HG03460 (cell line): ENCODE measurements at regions not wholly inside any gene's neighbourhood (a gene's known extent, or its start where the extent isn't known, plus 50 kb on each side); places are given as distances from the start of the nearest gene placed in this dataset.
"Not testable (repeated sequence)": the region's sequence is repeated elsewhere in the genome, so short reads cannot be mapped to it uniquely, and the experiment has no call there.

Experiments used
- ATAC-seq: cut with Tn5 transposase; IDR thresholded peaks from one replicate; pipeline ENCODE4 v1.9.1; 2021; ENCODE audit not compliant: unreplicated experiment

DNA sequence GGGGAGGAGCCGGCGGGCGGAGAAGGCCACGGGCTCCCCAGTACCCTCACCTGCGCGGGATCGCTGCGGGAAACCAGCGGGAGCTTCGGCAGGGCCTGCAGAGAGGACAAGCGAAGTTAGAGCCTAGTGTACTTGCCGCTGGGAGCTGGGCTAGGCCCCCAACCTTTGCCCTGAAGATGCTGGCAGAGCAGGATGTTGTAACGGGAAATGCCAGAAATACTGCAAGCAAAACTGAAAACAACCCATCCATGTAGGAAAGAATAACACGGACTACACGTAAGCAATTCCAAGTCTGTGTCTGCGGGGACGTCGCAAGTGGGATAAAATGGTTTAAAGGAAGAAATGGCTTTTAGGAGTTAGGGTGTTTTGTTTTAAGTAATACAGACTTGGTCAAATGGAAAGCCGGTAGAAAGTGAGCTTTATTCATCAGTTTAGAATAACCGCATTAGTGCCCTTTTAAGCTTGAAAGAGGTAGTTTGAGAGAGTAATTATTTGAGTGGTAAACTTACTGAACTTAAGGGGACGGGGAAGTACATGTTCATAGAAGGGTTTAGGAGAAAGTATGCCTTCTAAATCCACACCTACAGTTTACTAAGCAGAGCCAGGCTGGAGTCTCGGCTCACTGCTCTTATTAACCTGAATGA is 121.3 kb upstream of the NIPA1 start:
- not testable (repeated sequence) for ATAC-seq

DNA sequence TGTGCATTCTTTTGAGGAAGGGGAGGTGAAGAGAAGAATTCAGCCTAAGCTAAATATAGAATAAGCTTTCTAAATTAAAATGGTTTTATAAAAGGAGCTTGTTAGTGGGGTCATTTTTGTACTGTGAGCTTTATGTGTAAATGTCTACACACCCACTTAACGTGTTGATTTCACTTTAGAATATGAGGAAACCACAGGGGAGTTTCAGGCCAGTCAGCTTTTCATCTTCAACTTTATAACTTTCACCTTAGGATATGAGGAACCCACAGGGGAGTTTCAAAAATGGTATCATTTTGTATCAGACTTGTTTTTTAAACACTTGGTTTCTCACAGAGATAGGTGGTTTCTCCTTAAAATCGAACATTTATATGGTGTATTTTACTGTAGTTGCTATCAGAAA is 120.7 kb upstream of the NIPA1 start:
- not testable (repeated sequence) for ATAC-seq

DNA sequence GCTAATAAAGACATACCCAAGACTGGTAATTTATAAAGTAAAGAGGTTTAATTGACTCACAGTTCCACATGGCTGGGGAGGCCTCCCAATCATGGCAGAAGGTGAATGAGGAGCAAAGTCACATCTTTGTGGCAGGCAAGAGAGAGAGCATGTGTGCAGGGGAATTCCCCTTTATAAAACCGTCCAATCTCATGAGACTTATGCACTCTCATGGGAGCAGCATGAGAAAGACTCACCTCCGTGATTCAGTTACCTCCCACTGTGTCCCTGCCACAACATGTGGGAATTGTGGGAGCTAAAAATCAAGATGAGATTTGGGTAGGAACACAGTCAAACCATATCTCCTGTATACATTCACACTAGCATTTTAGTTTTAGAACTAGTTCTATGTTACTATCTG is 101.7 kb upstream of the NIPA1 start:
- not testable (repeated sequence) for ATAC-seq

DNA sequence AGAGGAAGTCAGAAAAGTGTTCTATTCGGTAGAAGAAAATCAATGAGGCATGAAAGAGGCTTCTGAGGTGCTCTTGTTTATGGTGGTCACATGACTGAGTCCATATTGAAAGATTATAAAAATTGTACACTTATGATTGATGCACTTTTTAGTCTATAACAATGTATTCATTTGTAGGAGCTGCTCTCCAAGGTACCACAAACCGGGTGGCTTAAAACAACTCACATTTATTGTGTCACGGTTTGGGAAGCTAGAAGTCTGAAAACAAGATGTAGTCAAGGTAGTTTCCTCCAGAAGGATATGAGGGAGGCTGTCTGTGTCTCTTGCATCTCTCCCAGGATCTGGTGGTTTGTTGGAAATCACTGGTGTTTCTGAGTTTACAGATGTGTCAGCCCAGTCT is 86.6 kb upstream of the NIPA1 start:
- not testable (repeated sequence) for ATAC-seq

DNA sequence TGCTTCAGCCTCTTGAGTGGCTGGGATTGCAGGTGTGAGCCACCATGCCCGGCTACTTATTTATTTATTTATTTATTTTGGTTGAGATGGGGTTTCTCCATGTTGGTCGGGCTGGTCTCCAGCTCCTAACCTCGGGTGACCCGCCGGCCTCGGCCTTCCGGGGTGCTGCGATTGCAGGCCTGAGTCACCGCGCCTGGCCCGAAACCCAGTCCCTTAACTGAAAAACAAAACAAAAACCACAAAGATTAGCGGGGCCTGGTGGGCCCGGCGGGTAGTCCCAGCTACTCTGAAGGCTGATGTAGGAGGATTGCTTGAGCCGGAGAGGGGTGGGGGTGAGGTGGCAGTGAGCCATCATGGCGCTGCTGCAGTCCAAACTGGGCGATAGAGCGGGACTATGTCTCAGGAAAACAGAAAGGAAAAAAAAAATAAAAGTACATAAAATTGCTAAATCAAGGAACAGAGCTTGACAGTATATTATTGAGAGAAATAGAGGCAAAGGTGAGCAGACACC is 75.6 kb upstream of the NIPA1 start:
- not testable (repeated sequence) for ATAC-seq

DNA sequence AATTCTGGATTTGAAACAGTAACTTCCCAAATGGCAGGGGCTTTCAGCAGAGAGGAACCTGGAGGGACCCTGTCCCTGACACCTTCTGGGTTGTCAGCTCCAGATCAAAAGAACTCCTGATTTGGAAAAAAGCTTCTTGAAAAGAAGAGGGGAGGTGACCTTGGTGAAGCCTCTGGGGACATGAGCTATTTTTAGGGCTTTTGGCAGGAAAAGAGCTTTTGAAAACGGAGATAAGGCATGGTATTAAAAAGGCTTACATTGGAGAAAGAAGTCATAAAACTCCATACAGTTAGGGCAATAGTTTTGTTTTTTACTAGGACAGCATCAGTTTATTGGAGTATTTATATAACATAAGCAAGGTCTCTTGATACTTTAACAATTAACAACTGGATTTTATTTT is 72.5 kb upstream of the NIPA1 start:
- not testable (repeated sequence) for ATAC-seq

DNA sequence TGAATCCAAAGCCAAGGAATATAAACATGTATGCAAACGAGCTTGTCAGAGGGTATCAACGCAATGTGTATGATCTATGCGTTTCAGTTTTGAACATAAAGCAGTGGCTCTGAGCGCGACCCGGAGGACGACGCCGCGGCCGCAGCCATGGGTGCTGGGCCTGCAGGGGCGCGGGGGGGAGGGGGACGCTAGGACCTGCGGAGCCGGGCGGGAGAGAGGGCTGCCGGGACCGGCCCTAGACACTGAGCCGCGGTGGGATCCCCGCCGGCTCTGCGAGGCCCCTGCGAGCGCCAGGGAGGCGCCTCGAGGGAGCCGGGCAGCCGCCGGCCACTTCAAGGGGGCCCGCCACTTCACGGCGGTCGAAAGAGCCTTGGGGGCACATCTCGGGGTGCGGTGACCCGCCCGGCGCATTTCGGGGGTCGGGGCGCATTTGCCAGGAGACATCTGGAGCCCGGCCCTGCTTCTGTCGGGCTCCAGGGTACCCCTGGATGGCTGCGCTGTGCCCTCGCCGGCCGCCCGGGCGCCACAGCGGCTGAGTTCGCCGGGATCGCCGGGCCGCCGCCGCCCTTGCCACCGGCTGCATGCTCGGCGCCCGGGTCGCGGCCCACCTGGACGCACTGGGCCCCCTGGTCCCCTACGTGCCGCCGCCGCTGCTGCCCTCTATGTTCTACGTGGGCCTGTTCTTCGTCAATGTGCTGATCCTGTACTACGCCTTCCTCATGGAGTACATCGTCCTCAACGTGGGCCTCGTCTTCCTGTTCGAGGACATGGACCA is 71.9 kb upstream of the NIPA1 start:
- not testable (repeated sequence) for ATAC-seq

DNA sequence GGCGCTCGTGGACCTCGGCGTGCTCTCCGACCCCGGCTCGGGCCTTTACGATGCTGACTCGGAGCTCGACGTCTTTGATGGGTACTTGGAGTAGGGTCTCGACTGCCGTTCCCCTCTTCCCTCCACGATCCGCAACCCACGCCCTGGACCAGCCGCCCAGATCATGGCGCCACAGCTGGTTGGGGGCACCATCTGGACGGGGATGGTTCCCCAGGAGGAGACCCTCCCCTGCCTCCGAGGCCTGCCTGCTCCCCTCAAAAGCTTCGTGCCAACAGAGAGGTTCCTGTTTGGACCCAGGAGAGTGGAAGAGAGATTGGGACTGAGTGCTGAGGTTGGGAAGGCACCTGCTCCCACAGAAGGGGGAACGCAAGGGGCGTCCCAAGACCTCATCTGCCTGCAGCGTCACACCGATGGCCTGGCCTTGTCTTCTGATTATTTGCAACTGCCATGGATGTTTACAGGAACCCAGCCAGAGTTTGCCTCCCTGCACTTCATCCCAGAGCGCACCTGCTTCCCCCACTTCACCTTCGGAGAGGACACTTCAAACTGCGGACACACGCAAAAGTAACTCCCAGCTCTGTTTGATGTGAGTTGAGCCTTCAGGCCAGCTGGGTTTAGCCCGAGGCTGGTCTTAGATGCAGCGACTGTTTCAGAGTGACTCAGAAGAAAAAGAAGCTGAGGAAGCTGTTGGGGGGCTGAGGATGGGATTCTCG is 71.2 kb upstream of the NIPA1 start:
- not testable (repeated sequence) for ATAC-seq

DNA sequence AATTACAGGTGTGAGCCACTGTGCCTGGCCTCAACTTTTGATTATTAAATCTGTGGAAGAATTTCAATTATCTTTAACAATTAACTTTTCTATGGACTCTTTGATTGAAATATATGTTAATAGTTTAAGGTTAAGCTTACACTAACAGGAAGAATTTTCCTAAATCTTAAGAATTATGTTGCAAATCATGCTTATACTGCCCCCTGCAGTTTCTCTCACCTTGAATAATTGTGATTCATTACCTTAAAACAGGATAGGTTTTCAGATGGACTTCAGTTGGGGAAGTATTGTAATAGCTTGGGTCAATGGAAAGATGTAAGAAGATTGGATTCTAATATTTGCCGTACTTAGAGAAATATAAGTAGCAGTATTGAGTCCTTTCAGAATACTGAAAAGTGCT is 66.5 kb upstream of the NIPA1 start:
- ATAC-seq: not testable (repeated sequence)

DNA sequence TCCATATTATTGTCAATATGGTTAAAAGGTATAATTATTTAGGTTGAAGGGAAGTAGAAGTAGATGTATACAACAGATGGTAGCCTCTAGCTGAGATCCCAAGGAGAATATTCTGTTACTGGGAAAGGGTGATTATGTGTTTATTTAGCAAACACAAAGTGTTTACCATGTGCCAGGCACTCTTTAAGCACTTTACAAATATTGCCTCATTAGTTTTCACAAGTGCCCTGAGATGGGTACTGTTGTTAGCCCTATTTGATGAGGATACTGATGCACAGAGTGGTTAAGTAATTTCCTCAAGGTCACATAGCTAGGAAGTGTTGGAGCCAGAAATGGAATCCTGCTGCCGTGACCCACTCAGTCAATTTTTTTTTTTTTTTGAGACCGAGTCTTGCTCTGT is 60.3 kb upstream of the NIPA1 start:
- ATAC-seq: not testable (repeated sequence)

DNA sequence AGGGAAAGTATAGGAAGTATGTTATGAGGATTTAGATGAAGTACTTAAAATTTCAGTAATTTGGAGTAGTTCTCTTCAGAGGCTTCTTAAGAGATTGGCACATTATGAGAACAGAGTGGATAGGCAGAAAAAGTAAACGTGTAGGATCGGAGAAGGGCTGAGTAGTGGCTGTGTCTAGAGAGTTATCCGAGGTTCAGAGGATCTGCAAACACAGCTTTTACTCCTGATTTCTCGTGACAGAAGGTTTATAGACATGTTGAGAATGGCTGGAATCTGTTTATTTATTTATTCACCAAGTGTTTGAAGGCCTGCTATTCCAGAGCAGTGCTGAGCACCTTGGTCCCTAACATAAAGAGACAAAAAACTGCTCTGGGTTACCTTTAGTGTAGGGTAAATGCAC is 51.4 kb upstream of the NIPA1 start:
- ATAC-seq: not testable (repeated sequence)

DNA sequence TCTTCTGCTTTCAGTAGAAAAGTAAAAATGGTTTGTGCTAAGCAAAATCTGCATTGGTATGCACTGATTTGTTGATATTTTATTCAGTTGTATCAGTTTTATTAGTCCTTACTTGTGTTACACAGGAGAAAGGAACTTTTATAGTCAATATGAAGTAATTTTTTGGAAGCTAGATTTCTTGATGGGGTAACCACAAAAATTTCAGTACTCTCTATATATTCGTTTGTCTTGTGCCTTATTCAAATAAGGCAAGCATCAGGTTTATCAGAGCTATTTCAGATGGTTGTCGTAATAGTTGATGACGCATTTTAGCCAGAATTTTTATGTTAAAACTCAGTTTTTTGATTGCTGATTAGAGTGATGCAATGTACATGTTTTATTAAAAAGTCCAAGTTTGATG is 50.7 kb upstream of the NIPA1 start:
- ATAC-seq: no peak

DNA sequence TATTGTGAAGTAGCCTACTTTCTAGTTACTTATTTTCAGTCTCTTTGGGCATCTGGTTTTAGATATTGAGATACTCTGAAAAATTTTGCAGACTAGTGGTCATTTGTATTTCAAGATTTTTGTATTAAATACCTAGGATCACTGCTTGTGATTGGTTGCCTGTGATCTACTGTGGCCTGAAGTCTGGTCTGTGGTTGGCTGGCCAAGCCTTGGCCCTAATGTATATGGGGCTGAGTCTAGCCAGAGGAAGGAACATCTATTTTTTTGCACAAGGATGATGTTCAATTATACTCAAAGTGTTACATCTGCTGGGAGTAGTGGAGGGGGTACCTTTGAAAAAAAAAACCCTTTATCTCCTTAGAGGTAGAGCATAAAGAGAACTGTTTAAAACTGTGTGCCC is 50.2 kb upstream of the NIPA1 start:
- not testable (repeated sequence) for ATAC-seq
